ENCODE measurements at regions not wholly inside any gene's neighbourhood (a gene's known extent, or its start where the extent isn't known, plus 50 kb on each side); places are given as distances from the start of the nearest gene placed in this dataset.

DNA sequence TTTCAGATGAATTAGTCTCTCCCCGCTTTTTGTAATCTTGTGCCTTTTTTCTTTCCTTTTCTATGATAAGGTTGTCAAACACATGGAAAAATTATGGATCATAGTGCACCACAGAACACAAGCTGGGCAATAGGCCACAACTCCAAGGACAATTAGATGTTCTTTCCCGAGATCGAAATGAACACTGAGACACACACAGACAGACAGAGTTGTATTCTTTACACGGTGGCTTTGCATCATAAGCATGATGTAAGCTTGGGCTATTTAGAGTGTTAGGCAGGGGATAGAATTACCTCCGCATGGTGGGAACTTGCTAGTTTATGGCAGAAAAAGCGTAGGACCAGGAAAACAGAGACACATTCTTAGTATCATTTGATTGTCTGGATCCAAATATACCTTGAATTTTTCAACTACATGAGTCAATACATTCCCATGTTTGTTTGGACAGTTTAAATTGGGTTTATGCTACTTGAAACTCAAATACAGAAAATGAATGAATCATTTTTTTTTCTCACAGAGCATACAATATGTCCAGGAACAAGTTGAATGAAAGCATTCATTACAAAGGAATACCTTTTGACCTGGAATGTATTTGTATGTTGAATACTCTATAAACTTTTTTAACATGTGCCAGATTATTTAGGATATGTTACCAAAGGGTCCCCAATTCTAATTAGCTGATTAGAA, 1611.5 kb upstream of the TMEFF2 start:
- TF ChIP-seq BRCA1 (IDR thresholded peaks at IDR 0.05; ENCODE audit: low read depth, low read length) (no peak), FOSL1 (IDR thresholded peaks at IDR 0.05; ENCODE audit: insufficient read depth, low read depth, low read length) (no peak), HDAC2 (IDR thresholded peaks at IDR 0.05; ENCODE audit: borderline replicate concordance in 1 of 2, low read depth in 2 of 2, low read length in 2 of 2) (no peak), CEBPB (IDR thresholded peaks at IDR 0.05; ENCODE audit: low read depth, low read length) (no peak), POLR2A (IDR thresholded peaks at IDR 0.05; ENCODE audit: control extremely low read depth in 1 of 2, low read depth in 2 of 2, low read length in 2 of 2) (no peak), YY1 (IDR thresholded peaks at IDR 0.05; ENCODE audit: low read depth, low read length) (no peak), POLR2AphosphoS5 (IDR thresholded peaks at IDR 0.05; ENCODE audit: low read depth, low read length) (no peak), SIN3A (conservative IDR thresholded peaks at IDR 0.05 in 1 of 2, IDR thresholded peaks at IDR 0.05 in 1 of 2; ENCODE audit: low read depth in 1 of 2, low read length in 2 of 2) (no peak), EP300 (IDR thresholded peaks at IDR 0.05; ENCODE audit: borderline replicate concordance in 1 of 2, low read depth in 2 of 2, low read length in 2 of 2) (no peak)
- TF ChIP-seq, protein P1, sequence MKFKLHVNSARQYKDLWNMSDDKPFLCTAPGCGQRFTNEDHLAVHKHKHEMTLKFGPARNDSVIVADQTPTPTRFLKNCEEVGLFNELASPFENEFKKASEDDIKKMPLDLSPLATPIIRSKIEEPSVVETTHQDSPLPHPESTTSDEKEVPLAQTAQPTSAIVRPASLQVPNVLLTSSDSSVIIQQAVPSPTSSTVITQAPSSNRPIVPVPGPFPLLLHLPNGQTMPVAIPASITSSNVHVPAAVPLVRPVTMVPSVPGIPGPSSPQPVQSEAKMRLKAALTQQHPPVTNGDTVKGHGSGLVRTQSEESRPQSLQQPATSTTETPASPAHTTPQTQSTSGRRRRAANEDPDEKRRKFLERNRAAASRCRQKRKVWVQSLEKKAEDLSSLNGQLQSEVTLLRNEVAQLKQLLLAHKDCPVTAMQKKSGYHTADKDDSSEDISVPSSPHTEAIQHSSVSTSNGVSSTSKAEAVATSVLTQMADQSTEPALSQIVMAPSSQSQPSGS (IDR thresholded peaks at IDR 0.05; ENCODE audit: low read length), result no peak
- TF ChIP-seq, protein P2, sequence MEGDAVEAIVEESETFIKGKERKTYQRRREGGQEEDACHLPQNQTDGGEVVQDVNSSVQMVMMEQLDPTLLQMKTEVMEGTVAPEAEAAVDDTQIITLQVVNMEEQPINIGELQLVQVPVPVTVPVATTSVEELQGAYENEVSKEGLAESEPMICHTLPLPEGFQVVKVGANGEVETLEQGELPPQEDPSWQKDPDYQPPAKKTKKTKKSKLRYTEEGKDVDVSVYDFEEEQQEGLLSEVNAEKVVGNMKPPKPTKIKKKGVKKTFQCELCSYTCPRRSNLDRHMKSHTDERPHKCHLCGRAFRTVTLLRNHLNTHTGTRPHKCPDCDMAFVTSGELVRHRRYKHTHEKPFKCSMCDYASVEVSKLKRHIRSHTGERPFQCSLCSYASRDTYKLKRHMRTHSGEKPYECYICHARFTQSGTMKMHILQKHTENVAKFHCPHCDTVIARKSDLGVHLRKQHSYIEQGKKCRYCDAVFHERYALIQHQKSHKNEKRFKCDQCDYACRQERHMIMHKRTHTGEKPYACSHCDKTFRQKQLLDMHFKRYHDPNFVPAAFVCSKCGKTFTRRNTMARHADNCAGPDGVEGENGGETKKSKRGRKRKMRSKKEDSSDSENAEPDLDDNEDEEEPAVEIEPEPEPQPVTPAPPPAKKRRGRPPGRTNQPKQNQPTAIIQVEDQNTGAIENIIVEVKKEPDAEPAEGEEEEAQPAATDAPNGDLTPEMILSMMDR (IDR thresholded peaks at IDR 0.05; ENCODE audit: control extremely low read depth in 1 of 3, insufficient read depth in 1 of 3, low read depth in 1 of 3, low read length in 3 of 3), result no peak
